ENCODE measurements at regions not wholly inside any gene's neighbourhood (a gene's known extent, or its start where the extent isn't known, plus 50 kb on each side); places are given as distances from the start of the nearest gene placed in this dataset.

DNA sequence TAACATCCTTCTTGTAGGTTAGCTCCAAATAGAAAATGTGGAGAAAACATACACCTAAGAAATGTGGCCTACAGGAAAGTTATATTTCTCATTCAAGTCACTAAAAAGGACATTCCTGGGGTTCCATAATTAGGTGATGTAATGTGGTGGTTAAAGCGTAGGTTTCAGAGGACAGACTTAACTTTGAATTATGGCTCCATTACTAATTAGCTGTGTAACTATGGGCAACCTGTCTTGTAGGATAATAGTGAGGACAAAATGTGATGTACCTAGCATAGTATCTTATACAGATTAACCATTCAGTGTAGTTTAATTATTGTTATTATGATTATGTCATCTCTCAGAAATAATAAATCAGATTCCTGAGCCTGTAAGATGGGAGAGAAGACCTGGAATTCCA lies 602.5 kb downstream of the TSN start:
- DNase-seq, result no peak

DNA sequence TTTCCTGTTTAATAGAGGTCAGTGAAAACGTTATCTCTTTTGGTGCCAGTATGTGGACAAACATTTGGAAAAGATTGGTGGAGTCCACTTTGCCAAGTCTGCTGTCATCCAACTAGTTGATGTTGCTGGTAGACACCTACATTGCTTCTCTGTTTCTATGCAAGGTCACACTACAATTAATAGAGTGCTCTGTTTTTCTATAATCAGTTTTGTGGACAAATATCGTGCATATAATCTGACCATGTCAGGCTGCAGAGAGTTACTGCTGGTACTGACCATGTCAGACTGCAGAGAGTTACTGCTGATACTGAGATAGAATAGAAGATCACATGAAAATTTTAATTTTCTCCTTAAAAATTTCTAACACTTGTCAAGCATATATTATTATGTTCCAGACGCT lies 603.3 kb downstream of the TSN start:
- no peak for DNase-seq

DNA sequence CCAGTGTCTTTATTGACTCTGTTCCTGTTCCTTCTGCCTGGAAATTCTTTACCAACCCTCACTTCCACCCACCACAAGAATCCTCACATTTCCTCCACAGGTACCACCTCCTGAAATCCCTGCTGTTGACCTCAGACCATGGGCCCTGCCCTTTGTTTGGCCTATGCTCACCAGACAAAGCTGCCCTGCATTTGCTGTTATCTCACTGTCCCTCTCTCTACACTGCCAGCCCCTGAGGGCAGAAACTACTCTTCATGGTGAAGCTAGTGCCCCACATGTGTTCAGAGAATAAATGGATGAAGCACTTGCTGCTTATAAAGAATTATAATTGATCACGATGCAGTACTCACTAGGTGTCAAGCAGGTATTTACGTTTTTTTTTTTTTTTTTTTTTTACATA lies 608.4 kb downstream of the TSN start:
- no peak for DNase-seq

DNA sequence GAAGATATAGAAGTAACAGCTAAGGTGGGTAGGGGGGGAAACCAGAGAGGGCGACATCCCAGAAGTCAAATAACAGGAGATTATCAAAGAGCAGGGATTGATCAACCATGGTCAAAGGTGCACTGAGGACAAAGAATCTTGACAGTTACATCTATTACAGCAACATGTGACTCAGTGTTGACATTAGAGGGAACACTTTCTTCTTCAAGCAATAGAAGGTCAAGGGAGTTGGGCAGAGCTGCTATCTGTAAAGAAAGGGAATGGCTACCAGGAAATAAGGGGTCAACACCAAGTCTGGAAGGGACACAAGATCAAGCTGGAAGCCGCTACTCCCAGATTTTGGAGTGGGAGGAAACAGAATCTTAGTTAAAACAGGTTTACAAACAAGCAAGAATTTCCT lies 611.0 kb downstream of the TSN start:
- DNase-seq, result no peak

DNA sequence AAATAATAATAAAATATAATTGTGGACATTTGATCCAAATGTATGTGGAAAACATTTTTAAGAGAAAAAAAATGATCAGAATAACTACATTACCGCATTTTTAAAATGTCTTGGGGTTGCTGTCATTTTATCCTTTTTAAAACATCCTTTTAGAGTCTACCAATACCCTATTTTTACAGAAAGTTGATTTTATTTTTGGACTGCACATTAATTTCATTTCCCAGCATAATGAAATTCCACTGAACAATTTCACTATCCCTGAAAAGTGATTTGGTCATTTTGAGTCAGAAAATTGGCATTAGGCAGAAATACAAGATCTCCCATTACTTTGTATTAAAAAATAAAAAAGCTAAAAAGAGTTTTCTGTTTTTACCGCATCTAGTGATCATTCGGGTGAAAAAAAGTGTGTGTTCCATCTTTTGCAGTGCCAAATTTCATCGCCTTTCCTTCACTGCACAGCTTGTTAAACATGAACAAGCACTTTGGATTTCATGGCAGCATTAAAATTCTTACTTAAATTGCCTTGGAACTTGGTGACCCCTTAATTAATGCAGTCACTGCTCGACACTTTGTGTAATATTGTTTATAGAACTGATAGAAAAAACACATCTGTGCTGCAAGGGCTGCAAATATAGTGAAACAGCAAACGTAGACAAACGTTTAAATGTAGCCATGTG lies 611.7 kb downstream of the TSN start:
- no peak for DNase-seq

DNA sequence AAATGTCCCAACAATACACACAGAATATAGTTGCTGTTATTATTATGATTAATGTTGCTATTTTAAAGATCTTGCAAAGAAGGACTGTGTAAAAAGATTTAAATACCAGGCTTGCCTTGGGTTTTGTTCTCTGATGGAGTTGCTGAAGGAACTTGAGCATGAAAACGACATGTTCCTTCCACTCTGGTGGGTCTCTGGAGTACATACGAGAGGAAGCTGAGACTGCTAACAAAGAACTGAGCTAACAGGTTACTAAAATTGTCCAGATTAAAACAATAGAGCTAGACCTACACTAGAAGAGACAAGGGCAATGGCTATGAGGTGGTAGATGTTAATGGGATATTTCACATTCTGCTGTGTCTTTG lies 612.2 kb downstream of the TSN start:
- DNase-seq, result no peak

- DNase-seq, result no peak
Measured at GRCh38 chr2:122368576-122369243, 613.3 kb downstream of the TSN start.

DNA sequence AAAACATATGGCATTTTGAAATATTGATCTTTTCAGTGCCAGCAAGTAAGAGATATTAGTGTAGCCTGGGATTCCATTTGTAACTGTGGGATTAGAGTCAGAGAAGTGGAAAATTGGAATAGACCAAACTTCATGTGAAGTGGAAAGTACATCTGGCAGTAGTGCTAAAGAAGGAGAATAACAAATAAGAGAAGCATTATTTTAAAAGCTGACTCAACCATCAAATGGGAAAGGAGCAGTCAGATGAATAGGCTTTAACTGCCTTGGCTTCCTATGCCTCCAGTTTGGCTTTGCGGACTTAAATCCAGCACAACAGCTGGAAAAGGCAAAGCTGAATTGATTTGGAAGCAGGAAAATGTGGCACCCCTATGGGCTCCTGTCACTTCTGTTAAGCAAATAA lies 623.1 kb downstream of the TSN start:
- DNase-seq, result no peak

DNA sequence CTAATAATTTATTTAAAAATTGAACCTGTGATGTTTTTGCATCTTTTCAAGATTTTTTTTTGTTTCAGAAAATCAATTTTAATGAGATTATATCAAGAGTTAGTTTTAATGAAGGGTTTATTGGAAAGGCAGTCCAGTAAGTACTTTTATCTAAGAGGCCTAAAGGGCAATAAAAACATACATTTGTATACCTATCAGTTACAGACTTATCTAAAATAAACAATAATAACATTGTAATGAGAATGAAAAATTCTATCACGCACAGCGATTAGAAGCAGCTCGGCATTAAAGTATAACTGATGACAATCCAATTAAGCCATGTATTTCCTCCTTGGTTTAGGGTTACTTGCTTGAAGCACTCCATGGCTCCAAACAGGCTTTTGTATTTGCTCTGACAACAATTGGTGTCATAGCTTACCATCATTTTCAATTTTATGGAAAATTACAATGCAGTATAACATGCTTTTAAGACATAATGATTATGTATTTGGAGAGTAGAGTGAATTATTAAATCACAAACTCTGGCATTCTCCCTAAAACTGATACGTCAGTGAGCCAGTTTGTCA lies 629.4 kb downstream of the TSN start:
- no peak for DNase-seq

GRCh38 chr2:122388208-122388607 lies 632.8 kb downstream of the TSN start:
- no peak for DNase-seq

DNA sequence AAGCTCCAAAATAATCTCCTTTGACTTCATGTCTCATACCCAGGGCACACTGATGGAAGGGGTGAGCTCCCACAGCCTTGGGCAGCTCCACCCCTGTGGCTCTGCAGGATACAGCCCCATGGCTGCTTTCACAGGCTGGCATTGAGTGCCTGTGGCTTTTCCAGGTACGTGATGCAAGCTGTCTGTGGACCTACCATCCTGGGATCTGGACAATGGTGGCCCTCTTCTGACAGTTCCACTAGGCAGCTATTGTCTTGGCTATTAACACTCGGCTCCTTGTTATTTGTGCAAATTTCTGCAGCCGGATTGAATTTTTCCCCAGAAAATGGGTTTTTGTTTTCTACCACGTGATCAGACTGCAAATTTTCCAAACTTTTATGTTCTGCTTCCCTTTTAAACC lies 634.2 kb downstream of the TSN start:
- no peak for DNase-seq

- DNase-seq, result no peak
Measured at GRCh38 chr2:122390406-122390805, 635.0 kb downstream of the TSN start.

- DNase-seq, result no peak
Measured at GRCh38 chr2:122391726-122392125, 636.3 kb downstream of the TSN start.

DNA sequence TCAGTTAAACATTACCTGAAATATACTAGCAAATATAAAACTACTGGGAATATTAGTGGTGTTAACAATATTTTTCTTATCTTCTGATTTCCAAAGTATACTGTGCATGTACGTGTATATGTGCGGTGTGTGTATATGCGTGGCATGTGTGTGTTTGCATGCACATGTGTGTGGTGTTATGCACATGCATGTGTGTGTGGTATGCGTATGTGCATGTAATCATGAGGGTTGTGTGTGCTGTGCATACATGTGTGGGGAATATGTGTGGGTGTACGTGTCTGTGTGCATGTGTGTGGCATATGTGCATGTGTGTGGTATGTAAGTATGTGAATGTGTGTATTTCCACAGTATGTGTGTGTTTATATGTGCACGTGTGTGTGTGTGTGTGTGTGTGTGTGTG lies 640.2 kb downstream of the TSN start:
- DNase-seq, result no peak

- no peak for DNase-seq
Measured at GRCh38 chr2:122411231-122411630, 655.8 kb downstream of the TSN start.

DNA sequence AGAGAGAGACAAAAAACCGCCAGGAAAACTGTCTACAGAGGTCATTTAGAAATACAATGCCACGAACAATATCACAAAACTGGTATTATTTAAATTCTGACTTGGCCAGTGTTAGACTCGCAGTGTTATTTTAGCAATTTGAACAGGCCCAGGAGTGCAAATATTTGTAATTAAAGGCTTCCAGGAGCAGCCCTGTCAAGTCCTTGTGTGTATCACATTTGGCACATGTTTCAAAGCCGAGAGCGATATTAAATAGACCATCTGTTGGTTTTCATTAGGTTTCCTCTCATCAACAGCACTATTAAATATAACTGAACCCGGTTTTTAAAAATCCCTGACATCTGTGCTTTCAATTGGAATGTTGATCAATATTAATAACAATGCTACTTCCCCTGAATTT lies 656.9 kb downstream of the TSN start:
- DNase-seq, result no peak

DNA sequence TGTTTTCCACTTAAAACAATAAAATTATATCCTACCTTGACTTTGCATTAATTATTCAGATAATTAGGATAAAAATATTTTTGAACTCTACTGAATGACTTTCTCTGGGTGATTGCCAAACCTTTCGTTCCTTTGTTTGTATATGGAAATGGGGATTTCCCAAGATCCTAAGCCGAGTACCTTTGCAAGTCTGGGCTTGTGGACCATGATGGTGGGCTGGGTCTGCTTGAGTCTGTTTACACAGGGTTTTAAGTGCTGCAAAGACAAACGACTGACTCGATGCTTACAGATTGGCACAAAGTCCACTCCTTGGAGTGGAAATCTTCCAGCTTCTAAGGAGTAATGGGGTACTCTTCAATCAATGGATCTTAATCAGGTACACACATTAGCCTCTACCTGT lies 659.5 kb downstream of the TSN start:
- no peak for DNase-seq

DNA sequence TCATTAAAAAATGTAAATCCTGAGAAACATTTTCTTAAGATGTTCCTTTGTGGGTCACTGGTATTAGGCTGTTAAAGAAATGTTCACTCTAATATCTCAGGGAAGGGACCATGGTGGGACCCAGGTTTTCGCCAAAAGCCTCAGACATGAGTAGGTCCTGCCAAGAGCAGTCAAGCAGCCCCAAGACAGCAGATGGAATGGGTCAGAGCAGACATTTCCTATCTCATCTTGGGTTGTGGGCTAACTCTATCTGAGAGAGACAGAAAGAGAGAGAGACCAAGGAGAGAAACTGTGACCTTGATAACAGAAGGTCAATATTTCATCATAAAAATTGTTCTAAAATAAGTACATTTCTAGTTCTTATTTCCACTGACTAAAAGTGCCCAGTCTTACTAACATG lies 661.7 kb downstream of the TSN start:
- DNase-seq, result no peak

DNA sequence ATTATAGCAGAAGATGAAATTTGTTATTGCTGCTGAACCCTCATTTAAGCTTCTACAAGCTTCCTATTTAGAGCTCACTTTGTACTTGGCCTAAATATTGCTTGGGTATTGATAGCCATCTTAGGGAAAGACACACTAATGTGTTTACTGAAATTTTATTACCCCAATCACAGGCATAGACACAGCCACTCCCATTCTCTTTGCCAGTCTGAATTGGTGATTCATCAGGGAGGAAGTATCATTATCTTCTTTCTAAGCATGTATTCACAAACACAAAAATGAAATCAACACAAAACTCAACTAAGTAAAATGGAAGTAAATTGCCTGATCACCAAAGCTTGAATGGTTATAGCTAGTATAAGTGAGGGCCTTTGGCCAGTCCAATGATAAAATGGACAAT lies 666.3 kb downstream of the TSN start:
- DNase-seq, result no peak

DNA sequence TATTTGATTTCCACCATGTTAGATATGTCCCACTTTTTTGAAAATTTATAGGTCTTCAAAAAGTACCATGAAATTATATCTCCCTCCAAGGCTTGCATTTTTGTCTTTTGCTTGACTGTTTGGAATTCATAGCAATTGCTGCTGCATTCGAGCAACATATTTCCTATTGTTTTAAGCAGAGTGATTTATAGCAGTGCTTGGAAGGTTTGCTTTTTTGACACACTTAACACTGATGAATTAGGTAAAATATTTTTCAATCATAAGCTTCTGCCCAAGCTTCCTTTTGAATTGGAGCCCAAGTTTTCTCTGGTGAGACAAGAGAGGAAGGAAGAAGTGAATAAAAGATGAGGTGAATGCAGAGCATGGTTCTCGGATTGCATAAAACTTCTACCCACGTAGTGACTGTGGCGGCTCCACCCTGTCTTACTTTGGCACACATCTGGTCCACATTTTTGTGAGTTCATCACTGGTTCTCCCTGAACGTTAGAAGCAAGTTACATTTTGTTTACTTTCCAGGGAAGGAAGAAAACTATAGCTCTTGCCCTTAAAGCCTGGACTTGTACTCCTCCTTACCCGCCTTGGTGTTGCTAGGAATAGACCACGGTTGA lies 667.0 kb downstream of the TSN start:
- no peak for DNase-seq

GRCh38 chr2:122423934-122424333 lies 668.5 kb downstream of the TSN start:
- DNase-seq, result no peak

DNA sequence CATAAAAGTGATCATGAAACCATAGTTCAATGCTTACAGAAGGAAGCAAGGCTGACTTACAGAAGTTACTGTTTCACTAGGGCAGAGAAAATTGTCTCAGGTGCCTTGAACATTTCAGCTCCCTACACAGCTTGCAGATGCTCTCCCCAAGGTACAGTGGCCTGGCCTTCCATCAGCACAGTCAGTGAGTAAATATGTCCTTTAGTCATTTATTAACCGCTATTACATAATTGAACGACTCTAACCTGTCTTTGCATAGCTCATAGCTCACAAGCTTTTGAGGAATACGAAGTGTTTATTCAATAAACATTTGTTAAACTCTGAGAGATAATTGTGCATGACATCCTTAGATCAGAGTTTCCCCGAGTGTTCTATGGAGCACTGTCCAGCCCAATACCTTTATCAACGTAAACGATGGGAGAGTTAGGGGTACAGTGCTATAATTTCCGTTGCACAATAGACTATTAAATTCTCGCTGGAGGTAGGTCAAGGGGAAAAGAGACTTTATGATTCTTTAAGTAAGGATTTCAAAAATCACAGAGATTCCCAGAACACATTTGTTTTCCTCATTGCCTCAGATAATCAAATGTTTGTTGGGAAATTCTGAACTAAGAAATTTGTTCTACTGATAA lies 677.8 kb downstream of the TSN start:
- DNase-seq, result no peak

DNA sequence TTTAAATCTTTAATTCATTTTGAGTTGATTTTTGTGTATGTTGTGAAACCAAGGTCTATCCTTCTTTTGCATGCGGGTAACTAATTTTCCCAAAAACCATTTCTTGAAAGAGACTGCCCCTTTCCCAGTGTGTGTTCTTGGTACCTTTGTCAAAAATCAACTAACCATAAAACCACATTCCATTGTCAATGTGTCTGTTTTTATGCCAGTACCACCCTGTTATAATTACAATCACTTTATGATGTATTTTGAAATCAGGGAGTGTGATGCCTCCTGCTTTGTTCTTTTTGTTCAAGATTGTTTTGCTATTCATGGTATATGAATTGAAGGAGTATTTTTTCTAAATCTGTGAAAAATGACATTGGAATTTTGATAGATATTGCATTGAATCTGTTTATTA lies 689.6 kb downstream of the TSN start:
- DNase-seq, result no peak

DNA sequence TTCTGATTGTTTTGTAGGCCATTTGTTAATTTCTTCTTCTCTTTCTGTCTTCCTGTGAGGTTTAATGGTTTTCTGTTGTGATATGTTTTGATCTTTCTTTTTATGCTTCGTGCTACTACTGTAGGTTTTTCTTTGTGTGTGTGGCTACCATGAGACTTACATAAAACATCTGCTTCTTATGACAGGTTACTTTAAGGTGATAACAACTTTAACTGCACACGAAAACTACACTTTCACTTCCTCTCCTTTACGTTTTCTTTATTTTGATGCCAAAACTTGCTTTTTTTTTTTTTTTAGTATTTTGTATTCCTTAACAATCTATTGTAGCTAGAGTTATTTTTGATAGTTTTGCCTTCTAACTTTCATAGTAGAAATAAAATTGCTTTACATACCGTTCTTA lies 691.3 kb downstream of the TSN start:
- no peak for DNase-seq

Measured in islet precursor cell (in vitro differentiated cells).